Skeletal muscle cell (primary cell): ENCODE measurements at regions not wholly inside any gene's neighbourhood (a gene's known extent, or its start where the extent isn't known, plus 50 kb on each side); places are given as distances from the start of the nearest gene placed in this dataset.
A peak's percentile ranks its signal among the peaks of the same experiment; 100 is the strongest.
"Not testable (repeated sequence)": the region's sequence is repeated elsewhere in the genome, so short reads cannot be mapped to it uniquely, and the experiment has no call there.

Experiments used
- DNase-seq: peaks from one replicate; pipeline ENCODE4 v3.0.0-alpha.2; 2010; ENCODE audit warnings: low read depth
- H3K4me3 ChIP-seq: 2 replicates; pipeline ENCODE4 v1.5.1; 2011; ENCODE audit warnings: low read depth, mild to moderate bottlenecking, control low read depth, low read length, moderate library complexity

GRCh38 chr1:114032271-114033215, 53.3 kb downstream of the OLFML3 start:
- peak; percentile 61 for DNase-seq
- no peak overlapping the region for H3K4me3 ChIP-seq

GRCh38 chr1:114033216-114033706, 54.0 kb downstream of the OLFML3 start:
- no peak overlapping the region for H3K4me3 ChIP-seq
- no peak for DNase-seq

- H3K4me3 ChIP-seq, result no peak overlapping the region
- DNase-seq, result no peak
These were observed 54.7 kb downstream of the OLFML3 start for GRCh38 chr1:114033961-114034360.

GRCh38 chr1:114034567-114035303, 55.5 kb downstream of the OLFML3 start:
- DNase-seq, result no peak
- no peak overlapping the region for H3K4me3 ChIP-seq

- DNase-seq, result no peak
These were observed 56.0 kb downstream of the OLFML3 start for GRCh38 chr1:114035304-114035700.

GRCh38 chr1:114036841-114037630, 57.8 kb downstream of the OLFML3 start:
- H3K4me3 ChIP-seq, DNase-seq: not testable (repeated sequence)

More at GRCh38 chr1:114035304-114035700, 56.0 kb downstream of the OLFML3 start:
- H3K4me3 ChIP-seq, result no peak overlapping the region

GRCh38 chr1:114037631-114037890, 58.3 kb downstream of the OLFML3 start:
- no peak overlapping the region for H3K4me3 ChIP-seq
- no peak for DNase-seq

- no peak for DNase-seq
These were observed 58.9 kb downstream of the OLFML3 start for GRCh38 chr1:114037962-114038816.

More at GRCh38 chr1:114037962-114038816, 58.9 kb downstream of the OLFML3 start:
- no peak overlapping the region for H3K4me3 ChIP-seq
